Activated naive CD4-positive, alpha-beta T cell treated with anti-CD3 and anti-CD28 coated beads, Interleukin-2, amount 50 U/mL, for 72 hours (primary cell): ENCODE measurements at regions not wholly inside any gene's neighbourhood (a gene's known extent, or its start where the extent isn't known, plus 50 kb on each side); places are given as distances from the start of the nearest gene placed in this dataset.
"Not testable (repeated sequence)": the region's sequence is repeated elsewhere in the genome, so short reads cannot be mapped to it uniquely, and the experiment has no call there.

Experiments
- ATAC-seq, 2 donors: fragments of 150-1000 bp; cut with Tn5 transposase; 2 replicates each; pipeline ENCODE4 v1.10.0; 2021; ENCODE audit warnings: mild to moderate bottlenecking in 2 of 2, moderate library complexity in 2 of 2
- DNase-seq, 2 donors: peaks; one replicate each; pipeline ENCODE4 v3.0.0; 2021 to 2022; ENCODE audit warnings: low spot score in 2 of 2
- H3K27ac Mint-ChIP-seq, 2 donors: one replicate each; pipeline ENCODE4 v1.8.0; 2022; ENCODE audit warnings: mild to moderate bottlenecking in 2 of 2, mixed read lengths in 2 of 2
- H3K36me3 Mint-ChIP-seq, 2 donors: one replicate each; pipeline ENCODE4 v1.8.0; 2022; ENCODE audit warnings: mixed read lengths in 2 of 2
- H3K9me3 Mint-ChIP-seq, 2 donors: one replicate each; pipeline ENCODE4 v1.8.0; 2022; ENCODE audit warnings: mixed read lengths in 2 of 2

DNA sequence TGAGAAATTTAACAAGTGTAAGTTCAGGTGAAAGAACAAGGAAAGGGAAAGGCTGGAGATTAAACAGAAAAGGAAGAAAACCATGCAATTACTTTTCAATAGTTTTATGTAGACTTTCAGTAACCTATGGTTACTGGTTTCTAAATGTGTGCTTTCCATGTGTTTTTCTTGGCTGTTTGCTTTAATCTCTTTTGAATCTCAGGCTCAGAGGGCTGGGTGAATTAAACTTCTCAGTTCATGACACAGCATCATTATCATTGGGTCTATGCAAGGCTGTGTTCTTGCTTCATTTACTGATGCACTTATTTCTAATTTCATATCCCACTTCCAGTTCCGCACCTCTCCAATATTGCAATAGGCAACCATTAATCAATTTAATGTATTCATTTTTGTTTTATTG lies 266.5 kb upstream of the UGT8 start:
- H3K36me3 Mint-ChIP-seq, result peaks cover 0 to 5% of the 10 kb centered on the region in 2 donors
- ATAC-seq, result no peak
- no peak for DNase-seq
- H3K27ac Mint-ChIP-seq, result no peak overlapping the region
- peaks cover 2 to 8% of the 10 kb centered on the region in 2 donors for H3K9me3 Mint-ChIP-seq

- not testable (repeated sequence) for DNase-seq, ATAC-seq, H3K27ac Mint-ChIP-seq, H3K36me3 Mint-ChIP-seq, H3K9me3 Mint-ChIP-seq
Measured at GRCh38 chr4:114334363-114334762, 264.2 kb upstream of the UGT8 start.

- ATAC-seq, result no peak
- Mint-ChIP-seq H3K27ac (no peak overlapping the region), H3K9me3 (peaks cover 2 to 6% of the 10 kb centered on the region in 2 donors), H3K36me3 (peaks cover 0 to 5% of the 10 kb centered on the region in 2 donors)
- no peak for DNase-seq
Measured at GRCh38 chr4:114334884-114335330, 263.7 kb upstream of the UGT8 start.

GRCh38 chr4:114335339-114335738 lies 263.3 kb upstream of the UGT8 start:
- DNase-seq (no peak), ATAC-seq (no peak)
- Mint-ChIP-seq H3K9me3 (peaks cover 0 to 4% of the 10 kb centered on the region in 2 donors), H3K27ac (no peak overlapping the region), H3K36me3 (peaks cover 0 to 5% of the 10 kb centered on the region in 2 donors)

DNA sequence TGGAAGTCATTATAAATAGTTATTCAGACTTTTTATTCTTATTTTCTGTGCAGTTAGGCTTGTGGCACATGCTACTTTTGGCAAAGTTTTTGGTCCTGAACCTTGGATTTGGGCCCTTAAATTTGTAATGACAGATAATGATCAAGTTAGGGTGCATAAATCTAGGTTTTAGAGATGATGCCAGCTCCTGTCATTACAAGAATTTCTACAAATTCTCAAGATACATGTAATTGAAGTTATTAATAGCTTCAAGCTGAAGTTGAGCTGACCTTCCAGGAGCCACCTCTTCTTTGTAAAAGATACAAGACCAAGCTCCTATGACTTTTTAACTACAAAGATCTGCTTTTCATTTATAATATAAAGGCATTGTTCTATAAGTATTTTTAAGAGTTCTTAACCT lies 255.6 kb upstream of the UGT8 start:
- no peak for ATAC-seq
- H3K27ac Mint-ChIP-seq, result no peak overlapping the region
- H3K36me3 Mint-ChIP-seq, result no peaks in the 10 kb centered on the region
- no peaks in the 10 kb centered on the region for H3K9me3 Mint-ChIP-seq
- DNase-seq, result no peak

GRCh38 chr4:114349543-114350175 lies 248.9 kb upstream of the UGT8 start:
- Mint-ChIP-seq H3K9me3 (peaks cover 3 to 4% of the 10 kb centered on the region in 2 donors), H3K27ac (no peak overlapping the region), H3K36me3 (no peaks in the 10 kb centered on the region)
- DNase-seq, result no peak
- no peak for ATAC-seq

- ATAC-seq (no peak), DNase-seq (no peak)
- H3K9me3 Mint-ChIP-seq, result no peaks in the 10 kb centered on the region
- no peaks in the 10 kb centered on the region for H3K36me3 Mint-ChIP-seq
- no peak overlapping the region for H3K27ac Mint-ChIP-seq
Measured at GRCh38 chr4:114358901-114359300, 239.7 kb upstream of the UGT8 start.

DNA sequence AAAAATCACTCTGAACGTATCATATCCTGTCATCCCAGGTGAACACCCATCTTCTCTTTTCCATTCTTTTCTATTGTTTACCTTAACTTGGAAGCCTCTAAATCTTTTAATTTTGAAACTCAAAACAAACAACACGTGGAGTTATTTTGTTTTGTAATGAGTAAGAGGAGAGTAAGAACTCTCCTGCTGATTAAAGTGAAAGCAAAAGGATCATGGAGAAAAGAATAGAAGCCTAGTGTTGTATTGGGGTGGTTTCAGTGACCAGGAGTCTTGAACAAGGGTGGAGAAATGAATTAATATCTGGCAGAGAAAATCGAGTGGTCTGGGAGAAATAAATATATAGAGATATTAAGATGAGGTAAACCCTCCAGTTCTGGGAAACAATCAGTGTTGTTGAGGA lies 237.4 kb upstream of the UGT8 start:
- Mint-ChIP-seq H3K36me3 (no peaks in the 10 kb centered on the region), H3K9me3 (no peaks in the 10 kb centered on the region), H3K27ac (no peak overlapping the region)
- DNase-seq, result no peak
- ATAC-seq, result no peak

- ATAC-seq (no peak), DNase-seq (no peak)
- Mint-ChIP-seq H3K27ac (no peak overlapping the region), H3K9me3 (no peaks in the 10 kb centered on the region), H3K36me3 (no peaks in the 10 kb centered on the region)
Measured at GRCh38 chr4:114364857-114365256, 233.8 kb upstream of the UGT8 start.

DNA sequence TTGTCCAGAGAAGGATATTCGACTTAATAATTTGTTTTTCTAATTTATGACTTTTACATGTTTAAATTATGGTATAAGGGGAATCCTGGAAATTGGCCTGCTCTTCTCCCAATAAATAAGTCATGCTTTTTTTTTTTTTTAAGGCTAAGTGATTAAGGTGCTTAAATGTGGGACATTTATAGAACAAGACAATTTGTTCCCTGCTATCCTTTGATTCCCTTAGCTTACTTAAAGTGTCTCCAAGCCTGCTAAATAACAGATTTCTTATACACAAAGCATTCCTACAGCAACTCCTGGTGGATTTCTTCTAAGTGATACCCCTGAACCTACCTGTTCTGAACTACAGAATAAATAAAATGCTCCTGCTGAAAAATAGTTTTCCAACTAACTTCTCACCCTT lies 233.0 kb upstream of the UGT8 start:
- H3K27ac Mint-ChIP-seq, result no peak overlapping the region
- DNase-seq (no peak), ATAC-seq (no peak)
- H3K9me3 Mint-ChIP-seq, result no peaks in the 10 kb centered on the region
- H3K36me3 Mint-ChIP-seq, result no peaks in the 10 kb centered on the region

DNA sequence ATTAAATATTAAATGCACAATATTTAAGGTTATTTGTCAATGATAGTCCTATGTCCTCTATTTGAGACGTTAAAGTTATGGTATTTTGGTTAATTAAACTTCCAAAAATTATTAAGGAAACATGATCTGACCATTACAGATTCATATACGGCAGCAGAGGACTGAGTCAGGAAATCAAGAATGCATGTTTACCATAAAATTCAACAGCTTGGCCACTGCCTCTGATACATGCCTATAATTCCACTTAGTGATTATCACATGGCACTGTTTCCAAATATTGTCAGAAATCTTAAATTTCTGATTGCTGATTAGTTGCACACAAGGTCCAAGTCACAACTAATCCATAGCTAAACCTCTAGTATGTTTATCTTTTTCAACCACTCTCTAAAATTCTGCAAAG lies 232.2 kb upstream of the UGT8 start:
- DNase-seq, result no peak
- ATAC-seq, result no peak
- Mint-ChIP-seq H3K27ac (no peak overlapping the region), H3K36me3 (no peaks in the 10 kb centered on the region), H3K9me3 (no peaks in the 10 kb centered on the region)

GRCh38 chr4:114368751-114369150 lies 229.9 kb upstream of the UGT8 start:
- Mint-ChIP-seq H3K27ac (no peak overlapping the region), H3K36me3 (no peaks in the 10 kb centered on the region), H3K9me3 (no peaks in the 10 kb centered on the region)
- DNase-seq (no peak), ATAC-seq (no peak)

- Mint-ChIP-seq H3K27ac (no peak overlapping the region), H3K36me3 (no peaks in the 10 kb centered on the region), H3K9me3 (no peaks in the 10 kb centered on the region)
- DNase-seq, result no peak
- no peak for ATAC-seq
Measured at GRCh38 chr4:114373508-114373907, 225.1 kb upstream of the UGT8 start.

DNA sequence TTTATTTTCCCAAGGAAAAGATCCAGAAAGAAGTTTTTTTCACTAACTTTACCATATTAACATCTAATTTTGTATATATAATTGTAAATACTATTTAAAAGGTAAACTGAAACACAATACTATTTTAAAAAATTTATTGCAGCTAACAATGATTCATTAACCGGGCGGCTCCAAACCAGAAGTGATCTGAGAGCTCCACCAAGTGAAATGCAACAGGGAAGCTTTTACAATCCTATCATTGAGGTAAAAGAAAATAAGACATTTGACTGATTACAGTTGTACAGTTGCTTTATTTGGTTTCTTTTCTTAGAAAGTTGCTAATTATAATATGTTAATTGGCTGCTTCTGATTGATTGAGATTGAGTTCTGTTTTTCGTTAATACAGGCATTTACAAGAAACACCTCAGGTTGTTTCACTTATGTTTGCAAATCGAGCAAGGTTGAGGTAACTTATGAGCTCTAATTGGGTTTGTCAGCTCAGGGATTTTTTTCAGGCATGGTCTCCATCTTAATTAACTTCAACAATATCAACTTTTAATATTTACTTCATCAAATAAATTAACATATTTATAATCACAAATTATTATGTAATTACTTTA lies 220.2 kb upstream of the UGT8 start:
- H3K9me3 Mint-ChIP-seq, result no peaks in the 10 kb centered on the region
- DNase-seq (no peak), ATAC-seq (no peak)
- no peaks in the 10 kb centered on the region for H3K36me3 Mint-ChIP-seq
- H3K27ac Mint-ChIP-seq, result no peak overlapping the region

DNA sequence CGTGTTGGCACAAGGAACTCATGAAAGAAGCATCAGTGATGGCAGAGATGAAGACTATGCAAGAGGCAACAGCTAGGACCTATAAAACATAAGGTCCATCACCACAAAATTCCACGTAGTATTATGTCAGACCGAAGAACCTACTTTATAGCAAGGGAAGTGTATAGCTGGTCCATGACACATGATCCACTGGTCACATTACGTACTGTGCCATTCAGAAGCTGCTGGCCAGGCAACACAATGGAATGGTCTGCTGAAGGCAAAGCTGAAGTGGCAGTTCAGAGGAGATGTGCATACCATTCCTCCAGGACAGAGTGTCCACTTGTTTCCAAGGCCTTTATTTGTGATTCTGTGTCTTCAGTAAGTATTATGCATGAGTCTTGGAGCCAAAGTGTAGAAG lies 215.5 kb upstream of the UGT8 start:
- H3K27ac Mint-ChIP-seq, result no peak overlapping the region
- H3K9me3 Mint-ChIP-seq, result no peaks in the 10 kb centered on the region
- ATAC-seq (no peak), DNase-seq (no peak)
- no peaks in the 10 kb centered on the region for H3K36me3 Mint-ChIP-seq

DNA sequence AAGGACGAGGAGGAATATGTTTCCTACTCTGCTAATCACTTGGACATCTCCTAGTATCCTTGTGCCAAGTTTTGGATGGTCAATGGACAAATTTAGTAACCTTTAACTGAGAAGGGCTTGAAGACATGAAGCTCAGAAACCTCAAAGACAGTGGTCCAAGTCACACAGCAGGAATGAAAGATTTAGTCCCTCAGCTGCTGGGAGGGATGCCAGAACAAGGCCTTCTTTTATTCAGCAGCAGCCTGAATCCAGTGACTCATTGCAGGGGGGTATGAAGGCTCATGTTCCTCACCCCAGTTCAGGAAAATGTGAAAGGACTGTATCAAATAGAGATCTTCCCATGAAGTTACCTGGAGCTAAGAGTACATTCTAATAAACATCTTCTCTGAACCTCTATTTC lies 214.9 kb upstream of the UGT8 start:
- Mint-ChIP-seq H3K9me3 (no peaks in the 10 kb centered on the region), H3K27ac (no peak overlapping the region), H3K36me3 (no peaks in the 10 kb centered on the region)
- DNase-seq (no peak), ATAC-seq (no peak)

DNA sequence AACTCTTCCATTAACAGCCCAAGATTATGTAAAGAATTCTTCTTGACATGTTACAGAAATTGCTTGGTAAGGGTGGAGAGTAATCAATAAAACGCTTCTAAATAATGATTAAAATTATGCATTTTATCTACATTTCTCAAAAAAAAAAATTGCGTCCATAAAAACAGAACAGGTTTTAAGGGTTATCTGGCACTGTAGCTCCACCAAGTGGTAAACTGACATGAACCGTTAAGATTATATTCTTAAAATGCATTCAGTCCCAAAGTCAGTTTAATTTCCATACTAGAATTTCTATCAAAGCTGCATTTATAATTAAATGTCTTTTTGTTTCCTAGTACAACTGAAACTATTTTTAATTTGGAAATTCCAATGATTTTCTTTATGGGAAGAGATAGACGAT lies 214.0 kb upstream of the UGT8 start:
- ATAC-seq, result no peak
- Mint-ChIP-seq H3K9me3 (no peaks in the 10 kb centered on the region), H3K36me3 (no peaks in the 10 kb centered on the region), H3K27ac (no peak overlapping the region)
- DNase-seq, result no peak

GRCh38 chr4:114385195-114385985 lies 213.2 kb upstream of the UGT8 start:
- Mint-ChIP-seq H3K9me3 (no peaks in the 10 kb centered on the region), H3K27ac (no peak overlapping the region), H3K36me3 (no peaks in the 10 kb centered on the region)
- DNase-seq (no peak), ATAC-seq (no peak)
